A549 (cell line): ENCODE measurements at regions not wholly inside any gene's neighbourhood (a gene's known extent, or its start where the extent isn't known, plus 50 kb on each side); places are given as distances from the start of the nearest gene placed in this dataset.

Source experiments
- ATAC-seq, 2 experiments: fragments of 200-7000 bp in 1 of 2; fragments of >200 bp in 1 of 2; cut with Nextera tagmentation in 1 of 2; cut with Tn5 transposase in 1 of 2; 3 replicates each; pipeline versions ENCODE4 v1.8.0 to v1.9.1; 2018 to 2020; ENCODE audit warnings: mild to moderate bottlenecking in 1 of 2, moderate library complexity in 1 of 2
- CTCF ChIA-PET: fragments of 300-600 bp; sonication (Branson Sonifier 250); formaldehyde crosslinking; extraction: SDS; loops from one replicate; lab custom pipeline; 2021; ENCODE audit warnings: antibody characterized with exemption, inconsistent platforms; lab: Yijun Ruan, JAX
- POLR2A ChIA-PET: fragments of 350-600 bp; formaldehyde crosslinking; extraction: SDS; loops from one replicate; lab custom pipeline; 2021; ENCODE audit warnings: antibody characterized with exemption, inconsistent platforms; lab: Yijun Ruan, JAX
- DNase-seq, 2 experiments: peaks; one replicate each; pipeline versions ENCODE4 v3.0.0 to v3.0.0-alpha.2; 2011 to 2016; ENCODE audit warnings: low read depth in 1 of 2, low spot score in 1 of 2
- FAIRE-seq: peaks from 2 replicates; lab custom pipeline; 2011; peaks lifted over from hg19 to GRCh38; lab: Jason Lieb, UNC
- H3K27ac ChIP-seq, 2 experiments: fragments of >200 bp; sonication (Bioruptor Twin); formaldehyde crosslinking; 3 replicates each; pipeline ENCODE4 v1.5.1; 2016 to 2017
- H3K4me1 ChIP-seq: fragments of >200 bp; sonication (Bioruptor Twin); formaldehyde crosslinking; 3 replicates; pipeline ENCODE4 v1.6.1; 2016
- H3K4me2 ChIP-seq: fragments of >200 bp; sonication (Bioruptor Twin); formaldehyde crosslinking; 3 replicates; pipeline ENCODE4 v1.6.1; 2016
- H3K4me3 ChIP-seq: fragments of >200 bp; sonication (Bioruptor Twin); formaldehyde crosslinking; 3 replicates; pipeline ENCODE4 v1.5.1; 2016
- H3K9me3 ChIP-seq: fragments of >200 bp; sonication (Bioruptor Twin); formaldehyde crosslinking; 3 replicates; pipeline ENCODE4 v1.6.1; 2016
- CBX2 ChIP-seq: fragments of 200-600 bp; sonication (generic); IDR thresholded peaks from 2 replicates; pipeline ENCODE4 v1.6.1; 2016; ENCODE audit warnings: low read depth, mild to moderate bottlenecking, borderline replicate concordance
- EP300 ChIP-seq, 2 experiments: fragments of >200 bp; sonication (Bioruptor Twin); formaldehyde crosslinking; IDR thresholded peaks; 2 replicates in 1 of 2; 3 replicates in 1 of 2; pipeline ENCODE4 v1.6.1; 2016 to 2017
- FOSL2 ChIP-seq, 2 experiments: fragments of 450-650 bp in 1 of 2; fragments of >200 bp in 1 of 2; sonication (Bioruptor Twin) in 1 of 2; formaldehyde crosslinking; IDR thresholded peaks; 2 replicates each; pipeline versions ENCODE4 v1.5.0 to v1.6.1; 2016 to 2020; ENCODE audit warnings: mild to moderate bottlenecking in 1 of 2, moderate library complexity in 1 of 2
- GATA3 ChIP-seq: IDR thresholded peaks from 2 replicates; pipeline ENCODE4 v1.6.1; 2012; ENCODE audit warnings: borderline replicate concordance
- HEYL ChIP-seq: fragments of 250-450 bp; sonication (Bioruptor Pico); IDR thresholded peaks from 2 replicates; pipeline ENCODE4 v1.8.0; 2021; ENCODE audit warnings: mild to moderate bottlenecking, moderate library complexity
- HOXB5 ChIP-seq: fragments of 250-450 bp; sonication (Bioruptor Pico); IDR thresholded peaks from 2 replicates; pipeline ENCODE4 v1.5.0; 2020; ENCODE audit warnings: mild to moderate bottlenecking, moderate library complexity
- JUN ChIP-seq, 2 experiments: fragments of >200 bp; sonication (Bioruptor Twin); formaldehyde crosslinking; IDR thresholded peaks; 2 replicates in 1 of 2; 3 replicates in 1 of 2; pipeline ENCODE4 v1.6.1; 2016 to 2017
- JUNB ChIP-seq: fragments of >200 bp; sonication (Bioruptor Twin); formaldehyde crosslinking; IDR thresholded peaks from 2 replicates; pipeline ENCODE4 v1.6.1; 2016
- KDM5A ChIP-seq: fragments of 200-600 bp; sonication (generic); IDR thresholded peaks from 2 replicates; pipeline ENCODE4 v1.6.1; 2016; ENCODE audit warnings: antibody characterized with exemption, mild to moderate bottlenecking
- MYC ChIP-seq: IDR thresholded peaks from 2 replicates; pipeline ENCODE4 v1.6.1; 2012; ENCODE audit warnings: mild to moderate bottlenecking, inconsistent platforms, low read length, improper control_type of control experiment, borderline replicate concordance
- NPAS2 ChIP-seq: fragments of 250-450 bp; sonication (Bioruptor Pico); IDR thresholded peaks from 2 replicates; pipeline ENCODE4 v1.8.0; 2022; ENCODE audit warnings: mild to moderate bottlenecking, moderate library complexity, borderline replicate concordance
- POLR2A ChIP-seq: IDR thresholded peaks from 2 replicates; pipeline ENCODE4 v1.6.1; 2012; ENCODE audit warnings: mild to moderate bottlenecking, low read length
- RCOR1 ChIP-seq: fragments of 150-350 bp; IDR thresholded peaks from 2 replicates; pipeline ENCODE4 v1.6.1; 2014; ENCODE audit warnings: antibody characterized with exemption, low read length, low read depth
- RFX5 ChIP-seq: fragments of 450-650 bp; IDR thresholded peaks from 2 replicates; pipeline ENCODE4 v1.7.1; 2014; ENCODE audit warnings: antibody characterized with exemption, mild to moderate bottlenecking, moderate library complexity
- RNF2 ChIP-seq: fragments of 200-600 bp; sonication (generic); IDR thresholded peaks from 2 replicates; pipeline ENCODE4 v1.6.1; 2016; ENCODE audit warnings: low read depth, mild to moderate bottlenecking, antibody characterized with exemption, moderate library complexity, borderline replicate concordance
- SMC3 ChIP-seq: fragments of >200 bp; sonication (Bioruptor Twin); formaldehyde crosslinking; IDR thresholded peaks from 3 replicates; pipeline ENCODE4 v1.6.1; 2018; ENCODE audit warnings: inconsistent platforms
- ZC3H11A ChIP-seq: fragments of 450-650 bp; IDR thresholded peaks from 2 replicates; pipeline ENCODE4 v1.6.1; 2014; ENCODE audit warnings: antibody characterized with exemption, mild to moderate bottlenecking
- ZSCAN20 ChIP-seq: fragments of 250-450 bp; sonication (Bioruptor Pico); IDR thresholded peaks from 2 replicates; pipeline ENCODE4 v1.8.0; 2022; ENCODE audit warnings: mild to moderate bottlenecking, moderate library complexity
- WGBS: methylation state at CpG from one replicate; pipeline ENCODE4 v1.1.6; 2017; ENCODE audit errors: missing lambda C conversion rate; 5-methylcytosine and 5-hydroxymethylcytosine counted together
- TF ChIP-seq, protein P1 (sequence below): fragments of >200 bp; sonication (Bioruptor Twin); formaldehyde crosslinking; IDR thresholded peaks from 3 replicates; pipeline ENCODE4 v1.5.1; 2016
- TF ChIP-seq, protein P2 (sequence below): fragments of 250-450 bp; sonication (Bioruptor Pico); IDR thresholded peaks from 2 replicates; pipeline ENCODE4 v1.5.0; 2021; ENCODE audit warnings: mild to moderate bottlenecking, moderate library complexity, borderline replicate concordance
- TF ChIP-seq, protein P3 (sequence below): fragments of >200 bp; sonication (Bioruptor Twin); formaldehyde crosslinking; IDR thresholded peaks from 3 replicates; pipeline ENCODE4 v1.6.1; 2016
- TF ChIP-seq, protein P4 (sequence below): fragments of 150-350 bp; IDR thresholded peaks from 2 replicates; pipeline ENCODE4 v1.6.1; 2014; ENCODE audit warnings: low read depth, mild to moderate bottlenecking, low read length
- TF ChIP-seq, protein P5 (sequence below): fragments of 450-650 bp; IDR thresholded peaks from 2 replicates; pipeline ENCODE4 v1.6.1; 2014; ENCODE audit warnings: antibody characterized with exemption
- TF ChIP-seq, protein P6 (sequence below): fragments of 250-450 bp; sonication (Bioruptor Pico); IDR thresholded peaks from 2 replicates; pipeline ENCODE4 v1.5.0; 2020; ENCODE audit warnings: low read depth, mild to moderate bottlenecking, moderate library complexity
- TF ChIP-seq, protein P7 (sequence below): fragments of >200 bp; sonication (Bioruptor Twin); formaldehyde crosslinking; IDR thresholded peaks from 2 replicates; pipeline ENCODE4 v1.6.1; 2016

DNA sequence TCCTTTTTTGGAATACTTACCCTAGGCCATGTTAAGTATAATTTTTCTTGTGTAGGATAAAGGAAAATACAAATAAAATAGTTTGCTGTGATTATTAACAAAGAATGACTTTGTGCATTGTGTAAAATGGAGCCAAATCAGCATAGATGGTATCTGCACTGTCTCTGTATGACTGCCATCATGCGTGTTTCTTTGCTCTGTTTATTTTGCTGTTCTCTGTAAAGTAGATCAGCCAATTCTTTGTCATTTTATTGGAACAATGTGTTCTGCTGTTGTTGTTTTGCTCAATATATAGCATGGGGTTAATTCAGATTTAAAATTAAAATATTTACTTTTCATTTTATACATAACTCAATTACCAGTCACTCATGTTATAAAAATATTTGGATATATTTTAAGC is 181.3 kb upstream of the UBE2E3 start:
- no peak overlapping the region for H3K27ac ChIP-seq
- H3K4me3 ChIP-seq: no peak overlapping the region
- FAIRE-seq (no peak), ATAC-seq (no peak), DNase-seq (no peak)
- POLR2A ChIA-PET: no interaction called here
- H3K4me1 ChIP-seq: no peaks in the 10 kb centered on the region
- 93% methylated on average over 1 of the region's 1 CpG for WGBS
- no peak for TF ChIP-seq RNF2
- TF ChIP-seq RFX5: no peak
- TF ChIP-seq, protein P1, sequence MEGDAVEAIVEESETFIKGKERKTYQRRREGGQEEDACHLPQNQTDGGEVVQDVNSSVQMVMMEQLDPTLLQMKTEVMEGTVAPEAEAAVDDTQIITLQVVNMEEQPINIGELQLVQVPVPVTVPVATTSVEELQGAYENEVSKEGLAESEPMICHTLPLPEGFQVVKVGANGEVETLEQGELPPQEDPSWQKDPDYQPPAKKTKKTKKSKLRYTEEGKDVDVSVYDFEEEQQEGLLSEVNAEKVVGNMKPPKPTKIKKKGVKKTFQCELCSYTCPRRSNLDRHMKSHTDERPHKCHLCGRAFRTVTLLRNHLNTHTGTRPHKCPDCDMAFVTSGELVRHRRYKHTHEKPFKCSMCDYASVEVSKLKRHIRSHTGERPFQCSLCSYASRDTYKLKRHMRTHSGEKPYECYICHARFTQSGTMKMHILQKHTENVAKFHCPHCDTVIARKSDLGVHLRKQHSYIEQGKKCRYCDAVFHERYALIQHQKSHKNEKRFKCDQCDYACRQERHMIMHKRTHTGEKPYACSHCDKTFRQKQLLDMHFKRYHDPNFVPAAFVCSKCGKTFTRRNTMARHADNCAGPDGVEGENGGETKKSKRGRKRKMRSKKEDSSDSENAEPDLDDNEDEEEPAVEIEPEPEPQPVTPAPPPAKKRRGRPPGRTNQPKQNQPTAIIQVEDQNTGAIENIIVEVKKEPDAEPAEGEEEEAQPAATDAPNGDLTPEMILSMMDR: no peak
- TF ChIP-seq HEYL (CRISPR knock-in tag): no peak
- TF ChIP-seq CBX2: no peak
- TF ChIP-seq, protein P2, sequence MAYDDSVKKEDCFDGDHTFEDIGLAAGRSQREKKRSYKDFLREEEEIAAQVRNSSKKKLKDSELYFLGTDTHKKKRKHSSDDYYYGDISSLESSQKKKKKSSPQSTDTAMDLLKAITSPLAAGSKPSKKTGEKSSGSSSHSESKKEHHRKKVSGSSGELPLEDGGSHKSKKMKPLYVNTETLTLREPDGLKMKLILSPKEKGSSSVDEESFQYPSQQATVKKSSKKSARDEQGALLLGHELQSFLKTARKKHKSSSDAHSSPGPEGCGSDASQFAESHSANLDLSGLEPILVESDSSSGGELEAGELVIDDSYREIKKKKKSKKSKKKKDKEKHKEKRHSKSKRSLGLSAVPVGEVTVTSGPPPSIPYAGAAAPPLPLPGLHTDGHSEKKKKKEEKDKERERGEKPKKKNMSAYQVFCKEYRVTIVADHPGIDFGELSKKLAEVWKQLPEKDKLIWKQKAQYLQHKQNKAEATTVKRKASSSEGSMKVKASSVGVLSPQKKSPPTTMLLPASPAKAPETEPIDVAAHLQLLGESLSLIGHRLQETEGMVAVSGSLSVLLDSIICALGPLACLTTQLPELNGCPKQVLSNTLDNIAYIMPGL (CRISPR knock-in tag): no peak
- TF ChIP-seq POLR2A: no peak
- no peak for TF ChIP-seq HOXB5
- TF ChIP-seq, protein P3, sequence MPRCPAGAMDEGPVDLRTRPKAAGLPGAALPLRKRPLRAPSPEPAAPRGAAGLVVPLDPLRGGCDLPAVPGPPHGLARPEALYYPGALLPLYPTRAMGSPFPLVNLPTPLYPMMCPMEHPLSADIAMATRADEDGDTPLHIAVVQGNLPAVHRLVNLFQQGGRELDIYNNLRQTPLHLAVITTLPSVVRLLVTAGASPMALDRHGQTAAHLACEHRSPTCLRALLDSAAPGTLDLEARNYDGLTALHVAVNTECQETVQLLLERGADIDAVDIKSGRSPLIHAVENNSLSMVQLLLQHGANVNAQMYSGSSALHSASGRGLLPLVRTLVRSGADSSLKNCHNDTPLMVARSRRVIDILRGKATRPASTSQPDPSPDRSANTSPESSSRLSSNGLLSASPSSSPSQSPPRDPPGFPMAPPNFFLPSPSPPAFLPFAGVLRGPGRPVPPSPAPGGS: no peak
- TF ChIP-seq JUN (IDR thresholded peaks at IDR 0.05): no peak
- no peak for TF ChIP-seq KDM5A
- TF ChIP-seq, protein P4, sequence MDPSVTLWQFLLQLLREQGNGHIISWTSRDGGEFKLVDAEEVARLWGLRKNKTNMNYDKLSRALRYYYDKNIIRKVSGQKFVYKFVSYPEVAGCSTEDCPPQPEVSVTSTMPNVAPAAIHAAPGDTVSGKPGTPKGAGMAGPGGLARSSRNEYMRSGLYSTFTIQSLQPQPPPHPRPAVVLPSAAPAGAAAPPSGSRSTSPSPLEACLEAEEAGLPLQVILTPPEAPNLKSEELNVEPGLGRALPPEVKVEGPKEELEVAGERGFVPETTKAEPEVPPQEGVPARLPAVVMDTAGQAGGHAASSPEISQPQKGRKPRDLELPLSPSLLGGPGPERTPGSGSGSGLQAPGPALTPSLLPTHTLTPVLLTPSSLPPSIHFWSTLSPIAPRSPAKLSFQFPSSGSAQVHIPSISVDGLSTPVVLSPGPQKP: no peak
- TF ChIP-seq, protein P5, sequence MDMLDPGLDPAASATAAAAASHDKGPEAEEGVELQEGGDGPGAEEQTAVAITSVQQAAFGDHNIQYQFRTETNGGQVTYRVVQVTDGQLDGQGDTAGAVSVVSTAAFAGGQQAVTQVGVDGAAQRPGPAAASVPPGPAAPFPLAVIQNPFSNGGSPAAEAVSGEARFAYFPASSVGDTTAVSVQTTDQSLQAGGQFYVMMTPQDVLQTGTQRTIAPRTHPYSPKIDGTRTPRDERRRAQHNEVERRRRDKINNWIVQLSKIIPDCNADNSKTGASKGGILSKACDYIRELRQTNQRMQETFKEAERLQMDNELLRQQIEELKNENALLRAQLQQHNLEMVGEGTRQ: no peak
- no peak for TF ChIP-seq MYC
- no peak for TF ChIP-seq RCOR1
- TF ChIP-seq JUNB: no peak
- TF ChIP-seq GATA3: no peak
- no peak for TF ChIP-seq NPAS2
- no peak for TF ChIP-seq EP300 (IDR thresholded peaks at IDR 0.05)
- TF ChIP-seq ZC3H11A: no peak
- H3K4me2 ChIP-seq: no peak overlapping the region
- CTCF ChIA-PET: no interaction called here
- no peaks in the 10 kb centered on the region for H3K9me3 ChIP-seq

DNA sequence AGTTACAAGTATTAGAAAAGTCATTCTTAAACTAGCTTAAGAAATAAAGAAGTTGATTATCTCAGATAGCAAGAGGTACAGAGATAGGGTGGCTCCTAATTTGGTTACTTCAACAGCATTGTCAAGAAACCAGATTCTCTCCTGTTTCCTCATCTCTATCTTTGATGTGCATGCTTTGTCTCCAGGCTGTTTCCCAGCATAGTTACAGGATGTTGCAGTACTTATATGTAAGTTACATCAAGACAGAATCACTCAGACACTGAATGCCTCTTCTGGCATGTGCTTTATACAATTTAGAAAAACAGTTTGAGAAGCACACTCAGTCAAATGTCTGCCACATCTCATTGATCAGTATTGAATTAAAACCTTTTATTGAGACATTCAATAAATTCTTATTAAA is 189.5 kb upstream of the UBE2E3 start:
- no peak overlapping the region for H3K4me3 ChIP-seq
- POLR2A ChIA-PET: no interaction called here
- FAIRE-seq: no peak
- no peak for DNase-seq
- H3K4me2 ChIP-seq: no peak overlapping the region
- H3K9me3 ChIP-seq: no peaks in the 10 kb centered on the region
- TF ChIP-seq FOSL2 (IDR thresholded peaks at IDR 0.05) (no peak), FOSL2 (CRISPR knock-in tag; IDR thresholded peaks at IDR 0.05) (no peak), MYC (no peak), SMC3 (no peak), JUN (IDR thresholded peaks at IDR 0.05) (no peak), ZSCAN20 (CRISPR knock-in tag) (no peak)
- TF ChIP-seq, protein P6, sequence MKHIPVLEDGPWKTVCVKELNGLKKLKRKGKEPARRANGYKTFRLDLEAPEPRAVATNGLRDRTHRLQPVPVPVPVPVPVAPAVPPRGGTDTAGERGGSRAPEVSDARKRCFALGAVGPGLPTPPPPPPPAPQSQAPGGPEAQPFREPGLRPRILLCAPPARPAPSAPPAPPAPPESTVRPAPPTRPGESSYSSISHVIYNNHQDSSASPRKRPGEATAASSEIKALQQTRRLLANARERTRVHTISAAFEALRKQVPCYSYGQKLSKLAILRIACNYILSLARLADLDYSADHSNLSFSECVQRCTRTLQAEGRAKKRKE: no peak
- TF ChIP-seq, protein P7, sequence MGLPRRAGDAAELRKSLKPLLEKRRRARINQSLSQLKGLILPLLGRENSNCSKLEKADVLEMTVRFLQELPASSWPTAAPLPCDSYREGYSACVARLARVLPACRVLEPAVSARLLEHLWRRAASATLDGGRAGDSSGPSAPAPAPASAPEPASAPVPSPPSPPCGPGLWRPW: no peak
- TF ChIP-seq, all 56 proteins: peak for 0
- Histone ChIP-seq H3K27ac (no peak overlapping the region), H3K4me1 (no peaks in the 10 kb centered on the region)
- no peak for ATAC-seq
- CTCF ChIA-PET: no interaction called here
